Type B pancreatic cell (in vitro differentiated cells): ENCODE measurements at regions not wholly inside any gene's neighbourhood (a gene's known extent, or its start where the extent isn't known, plus 50 kb on each side); places are given as distances from the start of the nearest gene placed in this dataset.

Experiments used
- DNase-seq: peaks from one replicate; pipeline ENCODE4 v3.0.0; 2021; ENCODE audit warnings: mixed read lengths; ENCODE audit not compliant: unreplicated experiment; ENCODE audit errors: extremely low spot score
- H3K27ac Mint-ChIP-seq: 2 replicates; pipeline ENCODE4 v1.8.0; 2021; ENCODE audit warnings: mild to moderate bottlenecking, mixed read lengths
- H3K27me3 Mint-ChIP-seq: 2 replicates; pipeline ENCODE4 v1.8.0; 2021; ENCODE audit warnings: mixed read lengths
- H3K36me3 Mint-ChIP-seq: 2 replicates; pipeline ENCODE4 v1.8.0; 2021; ENCODE audit warnings: mixed read lengths
- H3K4me1 Mint-ChIP-seq: one replicate; pipeline ENCODE4 v1.8.0; 2021; ENCODE audit warnings: mixed read lengths; ENCODE audit not compliant: unreplicated experiment
- H3K4me3 Mint-ChIP-seq: 2 replicates; pipeline ENCODE4 v1.8.0; 2021; ENCODE audit warnings: mild to moderate bottlenecking, mixed read lengths
- H3K9me3 Mint-ChIP-seq: 2 replicates; pipeline ENCODE4 v1.8.0; 2021; ENCODE audit warnings: mixed read lengths
- TF ChIP-seq, protein P1 (sequence below): fragments of 200-600 bp; sonication (generic); conservative IDR thresholded peaks from 2 replicates; pipeline ENCODE4 v1.5.0; 2021; ENCODE audit warnings: antibody characterized with exemption, mild to moderate bottlenecking

DNA sequence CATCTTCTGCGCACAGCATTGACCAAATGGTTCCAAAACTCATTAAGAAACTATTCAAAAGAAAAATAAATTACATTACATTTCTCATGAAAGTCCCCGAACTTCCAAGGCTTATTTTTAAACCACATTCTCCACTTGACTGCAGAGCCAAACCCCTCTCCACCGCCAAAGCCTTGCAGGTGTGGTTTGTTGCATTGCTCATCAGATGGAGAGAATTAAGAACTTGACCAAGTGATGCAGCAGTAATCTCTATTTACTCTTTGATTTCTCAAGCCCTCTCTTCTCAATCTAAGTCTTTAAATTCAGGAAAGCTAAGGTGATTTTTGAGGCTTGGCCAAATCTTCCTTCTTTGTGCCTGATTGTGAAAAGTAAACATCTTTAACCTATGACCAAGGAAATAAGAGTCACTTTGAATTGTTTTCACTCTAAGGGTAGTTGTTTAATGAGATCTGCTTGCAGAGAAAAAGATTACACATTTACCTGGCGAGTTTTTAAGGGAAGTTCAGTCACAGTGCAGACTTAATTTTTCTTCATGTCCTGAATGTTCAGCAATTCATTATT is 290.5 kb upstream of the ITGA1 start:
- no peak overlapping the region for H3K27ac Mint-ChIP-seq
- TF ChIP-seq, protein P1, sequence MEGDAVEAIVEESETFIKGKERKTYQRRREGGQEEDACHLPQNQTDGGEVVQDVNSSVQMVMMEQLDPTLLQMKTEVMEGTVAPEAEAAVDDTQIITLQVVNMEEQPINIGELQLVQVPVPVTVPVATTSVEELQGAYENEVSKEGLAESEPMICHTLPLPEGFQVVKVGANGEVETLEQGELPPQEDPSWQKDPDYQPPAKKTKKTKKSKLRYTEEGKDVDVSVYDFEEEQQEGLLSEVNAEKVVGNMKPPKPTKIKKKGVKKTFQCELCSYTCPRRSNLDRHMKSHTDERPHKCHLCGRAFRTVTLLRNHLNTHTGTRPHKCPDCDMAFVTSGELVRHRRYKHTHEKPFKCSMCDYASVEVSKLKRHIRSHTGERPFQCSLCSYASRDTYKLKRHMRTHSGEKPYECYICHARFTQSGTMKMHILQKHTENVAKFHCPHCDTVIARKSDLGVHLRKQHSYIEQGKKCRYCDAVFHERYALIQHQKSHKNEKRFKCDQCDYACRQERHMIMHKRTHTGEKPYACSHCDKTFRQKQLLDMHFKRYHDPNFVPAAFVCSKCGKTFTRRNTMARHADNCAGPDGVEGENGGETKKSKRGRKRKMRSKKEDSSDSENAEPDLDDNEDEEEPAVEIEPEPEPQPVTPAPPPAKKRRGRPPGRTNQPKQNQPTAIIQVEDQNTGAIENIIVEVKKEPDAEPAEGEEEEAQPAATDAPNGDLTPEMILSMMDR, result no peak
- H3K4me1 Mint-ChIP-seq, result peaks cover 6% of the 10 kb centered on the region
- DNase-seq, result no peak
- no peaks in the 10 kb centered on the region for H3K27me3 Mint-ChIP-seq
- no peak overlapping the region for H3K4me3 Mint-ChIP-seq
- H3K36me3 Mint-ChIP-seq, result no peaks in the 10 kb centered on the region
- H3K9me3 Mint-ChIP-seq, result peaks cover 9% of the 10 kb centered on the region

DNA sequence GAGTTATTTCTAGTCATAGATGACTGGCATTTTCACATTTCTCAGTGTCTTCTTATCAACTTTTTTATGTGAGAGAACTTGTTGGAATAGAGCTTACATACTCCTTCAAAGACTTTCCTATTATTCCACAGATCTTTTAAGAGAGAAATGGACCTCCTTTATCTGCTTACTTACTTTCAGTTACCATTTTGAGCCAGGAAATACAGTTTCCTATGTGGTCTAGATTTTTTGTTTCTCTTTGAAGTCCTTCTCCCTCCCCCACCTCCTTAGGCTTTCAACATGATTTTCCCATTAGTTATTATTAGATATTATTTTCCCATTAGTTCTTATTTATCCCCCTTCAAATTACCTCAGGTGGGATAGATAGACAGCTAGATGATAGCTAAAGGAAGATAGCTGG is 289.1 kb upstream of the ITGA1 start:
- H3K36me3 Mint-ChIP-seq, result no peaks in the 10 kb centered on the region
- no peak for DNase-seq
- TF ChIP-seq, protein P1, result no peak
- H3K4me3 Mint-ChIP-seq, result no peak overlapping the region
- H3K9me3 Mint-ChIP-seq, result peaks cover 9% of the 10 kb centered on the region
- H3K4me1 Mint-ChIP-seq, result peaks cover 10% of the 10 kb centered on the region
- no peak overlapping the region for H3K27ac Mint-ChIP-seq
- no peaks in the 10 kb centered on the region for H3K27me3 Mint-ChIP-seq

DNA sequence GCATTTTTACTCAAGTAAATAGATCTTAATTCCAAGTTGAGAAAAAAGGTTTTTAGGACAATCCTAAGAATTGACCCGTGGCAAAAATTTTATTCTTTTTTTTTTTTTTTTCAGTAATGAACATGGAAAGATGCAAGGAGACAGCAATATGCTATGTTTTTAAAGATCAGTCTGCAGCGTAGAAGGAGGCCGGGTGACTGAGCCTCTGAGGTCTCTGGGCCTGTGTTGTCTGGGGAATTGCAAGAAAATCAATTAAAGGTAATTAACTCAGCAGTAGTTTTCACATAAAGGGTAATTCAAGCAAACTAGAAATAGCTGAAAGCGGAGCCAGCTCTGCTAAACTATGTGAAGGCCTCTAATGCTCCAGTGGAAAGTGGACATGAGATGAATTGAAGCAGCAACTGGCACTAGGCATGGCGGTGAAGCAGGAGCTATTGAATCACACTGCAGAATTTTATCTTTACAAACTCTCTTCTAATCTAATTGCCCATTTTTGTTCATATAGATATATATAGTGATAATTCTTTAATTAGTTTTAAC is 285.2 kb upstream of the ITGA1 start:
- H3K9me3 Mint-ChIP-seq, result peaks cover under 1% of the 10 kb centered on the region
- H3K36me3 Mint-ChIP-seq, result no peaks in the 10 kb centered on the region
- no peak overlapping the region for H3K27ac Mint-ChIP-seq
- no peaks in the 10 kb centered on the region for H3K27me3 Mint-ChIP-seq
- H3K4me1 Mint-ChIP-seq, result peaks cover 5% of the 10 kb centered on the region
- H3K4me3 Mint-ChIP-seq, result peak overlapping the region; percentile 44
- DNase-seq, result no peak
- TF ChIP-seq, protein P1, result no peak

DNA sequence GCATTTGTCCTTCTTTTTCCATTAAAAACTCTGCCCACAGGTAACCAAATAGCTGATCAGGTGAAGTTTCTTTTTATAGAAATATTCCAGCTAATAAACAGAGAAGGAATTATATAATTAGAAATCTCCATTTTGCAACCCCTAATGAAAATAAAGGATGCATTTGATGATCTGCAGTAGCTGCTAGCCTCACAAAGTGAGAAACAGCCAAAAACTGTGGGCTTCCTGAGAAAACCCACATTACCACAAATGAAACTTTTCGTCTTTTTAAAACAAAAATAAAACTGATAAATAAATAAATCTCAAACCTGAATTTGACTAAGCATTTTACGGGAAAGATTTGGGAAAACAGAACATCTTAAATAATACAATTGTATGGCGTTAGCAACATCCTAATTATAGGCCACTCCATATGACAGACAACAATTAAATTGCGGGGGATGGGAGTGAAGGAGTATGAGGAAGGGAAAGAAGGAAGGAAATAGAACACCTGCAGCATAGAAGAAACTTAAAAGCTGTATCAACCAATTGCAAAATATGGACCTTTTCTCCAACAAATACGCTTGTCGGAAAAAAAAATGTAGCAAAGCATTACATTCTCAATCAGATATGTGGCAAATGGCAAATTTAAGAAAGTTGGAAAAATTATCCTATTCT is 283.0 kb upstream of the ITGA1 start:
- DNase-seq, result no peak
- no peaks in the 10 kb centered on the region for H3K36me3 Mint-ChIP-seq
- no peaks in the 10 kb centered on the region for H3K9me3 Mint-ChIP-seq
- no peaks in the 10 kb centered on the region for H3K27me3 Mint-ChIP-seq
- TF ChIP-seq, protein P1, result no peak
- no peak overlapping the region for H3K4me3 Mint-ChIP-seq
- no peak overlapping the region for H3K27ac Mint-ChIP-seq
- H3K4me1 Mint-ChIP-seq, result peaks cover 4% of the 10 kb centered on the region

DNA sequence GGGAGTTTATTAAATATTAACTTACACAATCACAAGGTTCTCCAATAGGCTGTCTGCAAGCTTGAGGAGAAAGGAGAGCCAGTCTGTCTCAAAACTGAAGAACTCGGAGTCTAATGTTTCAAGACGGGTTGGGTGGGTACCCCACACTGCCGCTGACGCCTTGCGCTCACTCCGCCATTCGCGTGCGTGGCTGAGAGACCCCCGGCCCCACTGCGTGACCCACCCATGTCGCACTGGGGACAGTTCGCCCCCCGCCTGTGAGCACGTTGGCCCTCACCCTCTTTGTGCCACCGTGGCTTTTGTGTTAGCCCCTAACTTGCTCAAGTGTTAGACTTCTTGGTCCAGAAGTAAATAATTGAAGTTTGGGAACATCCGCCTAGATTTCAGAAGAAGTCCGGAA is 270.0 kb upstream of the ITGA1 start:
- H3K27ac Mint-ChIP-seq, result no peak overlapping the region
- H3K9me3 Mint-ChIP-seq, result no peaks in the 10 kb centered on the region
- H3K4me3 Mint-ChIP-seq, result no peak overlapping the region
- H3K36me3 Mint-ChIP-seq, result no peaks in the 10 kb centered on the region
- no peak for DNase-seq
- TF ChIP-seq, protein P1, result no peak
- H3K27me3 Mint-ChIP-seq, result no peaks in the 10 kb centered on the region
- no peaks in the 10 kb centered on the region for H3K4me1 Mint-ChIP-seq
